Gastrocnemius medialis (tissue), 4 donors: ENCODE measurements at regions not wholly inside any gene's neighbourhood (a gene's known extent, or its start where the extent isn't known, plus 50 kb on each side); places are given as distances from the start of the nearest gene placed in this dataset.

Experiments used
- POLR2A ChIP-seq, 2 donors: fragments of 450-650 bp; IDR thresholded peaks; one replicate each; pipeline ENCODE4 v1.6.1; 2017; ENCODE audit warnings: antibody characterized with exemption in 2 of 2, mild to moderate bottlenecking in 2 of 2, moderate library complexity in 2 of 2
- TF ChIP-seq, protein P1 (sequence below), 5 experiments: fragments of 450-650 bp in 3 of 5; fragments of 200-600 bp in 2 of 5; sonication (generic) in 2 of 5; IDR thresholded peaks in 4 of 5; conservative IDR thresholded peaks in 1 of 5; 1 replicate in 4 of 5; 2 replicates in 1 of 5; pipeline ENCODE4 v1.5.1; 2016 to 2019; ENCODE audit warnings: antibody characterized with exemption in 5 of 5, mild to moderate bottlenecking in 3 of 5, moderate library complexity in 3 of 5

DNA sequence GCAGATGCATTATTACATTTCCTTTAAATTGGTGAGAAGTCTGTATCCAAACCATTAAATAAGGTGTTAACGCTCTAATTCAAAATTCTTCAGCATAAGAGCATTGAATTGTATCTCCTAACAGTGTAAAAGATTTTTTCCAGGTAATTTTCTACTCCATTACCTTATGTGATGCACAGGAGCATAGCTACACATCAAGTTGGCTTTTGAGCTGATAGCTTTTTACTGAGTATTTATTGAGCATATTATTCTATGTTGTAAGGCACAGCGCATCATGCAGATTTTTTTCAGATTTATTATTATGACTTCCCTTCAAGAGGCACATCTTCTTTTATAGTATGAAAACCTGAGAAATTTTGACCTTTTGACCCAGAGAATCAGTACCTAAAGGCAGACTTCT lies 270.7 kb upstream of the MIR17HG start:
- TF ChIP-seq, protein P1, sequence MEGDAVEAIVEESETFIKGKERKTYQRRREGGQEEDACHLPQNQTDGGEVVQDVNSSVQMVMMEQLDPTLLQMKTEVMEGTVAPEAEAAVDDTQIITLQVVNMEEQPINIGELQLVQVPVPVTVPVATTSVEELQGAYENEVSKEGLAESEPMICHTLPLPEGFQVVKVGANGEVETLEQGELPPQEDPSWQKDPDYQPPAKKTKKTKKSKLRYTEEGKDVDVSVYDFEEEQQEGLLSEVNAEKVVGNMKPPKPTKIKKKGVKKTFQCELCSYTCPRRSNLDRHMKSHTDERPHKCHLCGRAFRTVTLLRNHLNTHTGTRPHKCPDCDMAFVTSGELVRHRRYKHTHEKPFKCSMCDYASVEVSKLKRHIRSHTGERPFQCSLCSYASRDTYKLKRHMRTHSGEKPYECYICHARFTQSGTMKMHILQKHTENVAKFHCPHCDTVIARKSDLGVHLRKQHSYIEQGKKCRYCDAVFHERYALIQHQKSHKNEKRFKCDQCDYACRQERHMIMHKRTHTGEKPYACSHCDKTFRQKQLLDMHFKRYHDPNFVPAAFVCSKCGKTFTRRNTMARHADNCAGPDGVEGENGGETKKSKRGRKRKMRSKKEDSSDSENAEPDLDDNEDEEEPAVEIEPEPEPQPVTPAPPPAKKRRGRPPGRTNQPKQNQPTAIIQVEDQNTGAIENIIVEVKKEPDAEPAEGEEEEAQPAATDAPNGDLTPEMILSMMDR (IDR thresholded peaks at IDR 0.05 in 4 of 5, conservative IDR thresholded peaks at IDR 0.05 in 1 of 5): no peak
- no peak for TF ChIP-seq POLR2A (IDR thresholded peaks at IDR 0.05)
